Heart right ventricle (tissue), 16 donors: ENCODE measurements at regions not wholly inside any gene's neighbourhood (a gene's known extent, or its start where the extent isn't known, plus 50 kb on each side); places are given as distances from the start of the nearest gene placed in this dataset.

ENCODE experiments used
- ATAC-seq, 8 donors: fragments of 200-7000 bp; cut with Tn5 transposase; one replicate each; pipeline ENCODE4 v1.9.1; 2020; ENCODE audit warnings: mild to moderate bottlenecking in 8 of 8, moderate library complexity in 8 of 8, moderate number of reproducible peaks in 1 of 8
- DNase-seq, 2 donors: peaks; one replicate each; pipeline ENCODE4 v3.0.0-alpha.2; 2020
- H3K27ac ChIP-seq, 10 donors: fragments of 200-600 bp; sonication (generic) in 2 of 10; one replicate each; pipeline versions ENCODE4 v1.5.0 to v1.8.0; 2020 to 2022; ENCODE audit warnings: mild to moderate bottlenecking in 3 of 10
- H3K27me3 ChIP-seq, 7 donors: fragments of 200-600 bp; one replicate each; pipeline ENCODE4 v1.8.0; 2021 to 2022; ENCODE audit warnings: mild to moderate bottlenecking in 2 of 7
- H3K36me3 ChIP-seq, 9 donors: fragments of 200-600 bp; sonication (generic) in 1 of 9; one replicate each; pipeline versions ENCODE4 v1.5.0 to v1.8.0; 2020 to 2022; ENCODE audit warnings: mild to moderate bottlenecking in 2 of 9
- H3K4me1 ChIP-seq, 9 donors: fragments of 200-600 bp; sonication (generic) in 1 of 9; one replicate each; pipeline versions ENCODE4 v1.5.0 to v1.8.0; 2020 to 2022; ENCODE audit warnings: mild to moderate bottlenecking in 4 of 9
- H3K4me3 ChIP-seq, 10 donors: fragments of 200-600 bp; sonication (generic) in 2 of 10; one replicate each; pipeline versions ENCODE4 v1.5.0 to v1.8.0; 2020 to 2022; ENCODE audit warnings: mild to moderate bottlenecking in 7 of 10, moderate library complexity in 2 of 10
- H3K9me3 ChIP-seq, 11 donors: fragments of 200-600 bp in 10 of 11; sonication (generic) in 2 of 11; one replicate each; pipeline versions ENCODE4 v1.5.0 to v1.8.0; 2013 to 2022; ENCODE audit warnings: mild to moderate bottlenecking in 2 of 11, control low read depth in 1 of 11, moderate library complexity in 1 of 11
- WGBS, 2 donors: extraction: QIAGEN DNeasy Blood & Tissue Kit; methylation state at CpG; one replicate each; pipeline ENCODE4 v1.1.7; 2013; ENCODE audit warnings: inconsistent platforms in 1 of 2; 5-methylcytosine and 5-hydroxymethylcytosine counted together
- intact Hi-C, 10 donors: fragments of 100-400 bp; cut with DNase I; formaldehyde crosslinking; loops; one replicate each; pipeline versions ENCODE4 v1.11.1 to v1.14.2; 2022
- TF ChIP-seq, protein P1 (sequence below), 9 donors: fragments of 200-600 bp; sonication (generic) in 2 of 9; IDR thresholded peaks; one replicate each; pipeline versions ENCODE4 v1.5.0 to v1.8.0; 2021 to 2022; ENCODE audit warnings: antibody characterized with exemption in 9 of 9, mild to moderate bottlenecking in 5 of 9, moderate library complexity in 1 of 9
- donor health status: Arrhythmogenic right ventricular cardiomyopathy.
- donor health status: ischemic (EF 13 %, LVEDD 7.1; RV severe dilation, severe dysfunction).
- donor health status: healthy with polysubstance abuse.
- donor health status: DM: no; HTN: yes; CAD: no.
- donor health status: DM: no; HTN: no; CAD: no.
- donor health status: ischemic (EF 25% LVEDD 6.9; RV normal size, moderate dysfunction).
- donor health status: ischemic (EF 25% LVEDD 5.7; RV mildly dilated, moderate dysfunction).
- donor health status: healthy.
- donor health status: DM: yes; HTN: yes; CAD: no.
- donor health status: Ischemic cardiomyopathy.
- donor health status: ischemic (EF 35%, LVEDD 5.7; RV mildly dilated, moderate dysfunction).
- donor health status: nonischemic (EF 11% LVEDD 7.7; RV severe dilation, severe dysfunction).
- donor health status: DM: yes; HTN: yes; CAD: no.
- donor health status: PGD.
- donor health status: ischemic (EF 29% LVEDD 5.4; RV normal size, mild dysfunction).
- donor health status: nonischemic (EF 23%, LVEDD 6.1; RV moderate dilation, normal function).

- 71 to 82% methylated on average over 8 of the region's 8 CpGs for WGBS, 2 donors
- no peaks in the 10 kb centered on the region for H3K36me3 ChIP-seq
- ATAC-seq (peak in 1 of 8 donors; percentile 21), DNase-seq (no peak)
- intact Hi-C loops: no loop called here
- H3K4me1 ChIP-seq: peaks cover 0 to 8% (median 0%) of the 10 kb centered on the region in 9 donors
- TF ChIP-seq, protein P1, sequence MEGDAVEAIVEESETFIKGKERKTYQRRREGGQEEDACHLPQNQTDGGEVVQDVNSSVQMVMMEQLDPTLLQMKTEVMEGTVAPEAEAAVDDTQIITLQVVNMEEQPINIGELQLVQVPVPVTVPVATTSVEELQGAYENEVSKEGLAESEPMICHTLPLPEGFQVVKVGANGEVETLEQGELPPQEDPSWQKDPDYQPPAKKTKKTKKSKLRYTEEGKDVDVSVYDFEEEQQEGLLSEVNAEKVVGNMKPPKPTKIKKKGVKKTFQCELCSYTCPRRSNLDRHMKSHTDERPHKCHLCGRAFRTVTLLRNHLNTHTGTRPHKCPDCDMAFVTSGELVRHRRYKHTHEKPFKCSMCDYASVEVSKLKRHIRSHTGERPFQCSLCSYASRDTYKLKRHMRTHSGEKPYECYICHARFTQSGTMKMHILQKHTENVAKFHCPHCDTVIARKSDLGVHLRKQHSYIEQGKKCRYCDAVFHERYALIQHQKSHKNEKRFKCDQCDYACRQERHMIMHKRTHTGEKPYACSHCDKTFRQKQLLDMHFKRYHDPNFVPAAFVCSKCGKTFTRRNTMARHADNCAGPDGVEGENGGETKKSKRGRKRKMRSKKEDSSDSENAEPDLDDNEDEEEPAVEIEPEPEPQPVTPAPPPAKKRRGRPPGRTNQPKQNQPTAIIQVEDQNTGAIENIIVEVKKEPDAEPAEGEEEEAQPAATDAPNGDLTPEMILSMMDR (IDR thresholded peaks at IDR 0.05): no peak
- H3K27ac ChIP-seq: peak overlapping the region in 2 of 10 donors; percentile 8 to 32
- no peak overlapping the region for H3K4me3 ChIP-seq
- H3K9me3 ChIP-seq: no peaks in the 10 kb centered on the region
- H3K27me3 ChIP-seq: no peaks in the 10 kb centered on the region
Observed at GRCh38 chr5:82387001-82387818, 109.1 kb upstream of the RPS23 start.

DNA sequence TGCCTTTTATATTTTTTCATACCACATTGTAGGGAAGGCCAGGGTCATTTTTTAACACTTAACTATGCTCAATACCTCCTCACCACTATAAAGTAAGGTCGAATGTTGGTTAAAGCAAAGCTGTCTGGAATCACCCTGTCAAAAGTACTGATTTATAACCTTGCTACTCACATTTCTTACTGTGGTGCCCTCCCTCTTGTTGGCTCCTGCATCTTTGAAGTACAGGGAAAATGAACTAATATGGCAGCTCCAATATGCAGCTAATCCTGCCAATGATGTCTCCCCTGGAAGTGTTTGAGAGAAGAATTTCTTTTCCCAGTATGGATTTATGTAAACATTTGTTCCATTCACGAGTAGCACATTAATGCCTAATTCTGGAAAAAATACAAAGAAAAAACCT, 108.4 kb upstream of the RPS23 start:
- no peak for ATAC-seq
- intact Hi-C loops: no loop called here

GRCh38 chr5:82384034-82384750, 106.0 kb upstream of the RPS23 start:
- no peaks in the 10 kb centered on the region for H3K36me3 ChIP-seq
- no peaks in the 10 kb centered on the region for H3K27me3 ChIP-seq
- DNase-seq: no peak
- peak overlapping the region in 2 of 10 donors; percentile 12 to 26 for H3K27ac ChIP-seq
- TF ChIP-seq, protein P1 (IDR thresholded peaks at IDR 0.05): no peak
- intact Hi-C loops: no loop called here
- peaks cover 0 to 5% (median 0%) of the 10 kb centered on the region in 9 donors for H3K4me1 ChIP-seq
- WGBS, 2 donors: 62 to 78% methylated on average over 6 of the region's 6 CpGs
- H3K4me3 ChIP-seq: no peak overlapping the region
- no peak for ATAC-seq
- H3K9me3 ChIP-seq: no peaks in the 10 kb centered on the region

More for the DNA sequence above, 108.4 kb upstream of the RPS23 start:
- no peak overlapping the region for H3K4me3 ChIP-seq
- TF ChIP-seq, protein P1 (IDR thresholded peaks at IDR 0.05): no peak
- no peaks in the 10 kb centered on the region for H3K9me3 ChIP-seq
- no peaks in the 10 kb centered on the region for H3K27me3 ChIP-seq
- H3K27ac ChIP-seq: no peak overlapping the region
- no peak for DNase-seq
- WGBS, 2 donors: 71 to 77% methylated on average over 2 of the region's 2 CpGs
- no peaks in the 10 kb centered on the region for H3K36me3 ChIP-seq
- H3K4me1 ChIP-seq: peaks cover 0 to 8% (median 0%) of the 10 kb centered on the region in 9 donors

DNA sequence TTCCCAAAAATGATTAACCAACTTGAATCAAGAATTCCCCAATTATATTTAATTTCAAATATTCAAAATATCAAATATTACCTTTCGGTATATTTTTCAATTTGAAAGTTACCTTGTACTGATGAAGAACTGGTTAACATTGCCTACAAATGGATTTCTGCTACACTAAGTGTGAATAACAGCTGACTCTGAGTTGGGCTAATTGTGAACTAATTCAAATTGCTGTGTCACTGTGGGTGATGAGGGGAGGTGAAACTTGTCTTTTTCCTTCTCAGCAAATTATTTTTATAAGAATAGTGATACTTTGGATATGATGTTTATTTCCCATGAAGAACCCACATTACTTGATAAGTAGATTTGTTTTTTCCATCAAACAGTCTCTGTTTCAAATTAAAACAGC, 103.4 kb upstream of the RPS23 start:
- H3K27ac ChIP-seq: no peak overlapping the region
- 98% methylated on average over 1 of the region's 1 CpG for WGBS, 2 donors

More for the DNA sequence above, 103.4 kb upstream of the RPS23 start:
- ATAC-seq (no peak), DNase-seq (no peak)
- Histone ChIP-seq H3K36me3 (no peaks in the 10 kb centered on the region), H3K9me3 (no peaks in the 10 kb centered on the region), H3K4me3 (no peak overlapping the region), H3K4me1 (peaks cover 0 to 3% (median 0%) of the 10 kb centered on the region in 9 donors), H3K27me3 (no peaks in the 10 kb centered on the region)
- TF ChIP-seq, protein P1 (IDR thresholded peaks at IDR 0.05): no peak
- intact Hi-C loops: no loop called here
